T-helper 1 cell treated with Interleukin-12 subunit alpha and Interleukin-12 subunit beta and Interleukin-4 antibody, amounts not matched to agents 30 μg/mL and 1 μg/mL, for 36 hours (primary cell): ENCODE measurements at regions not wholly inside any gene's neighbourhood (a gene's known extent, or its start where the extent isn't known, plus 50 kb on each side); places are given as distances from the start of the nearest gene placed in this dataset.
"Not testable (repeated sequence)": the region's sequence is repeated elsewhere in the genome, so short reads cannot be mapped to it uniquely, and the experiment has no call there.

ENCODE experiments used
- H3K27ac Mint-ChIP-seq: one replicate; pipeline ENCODE4 v1.8.0; 2021; ENCODE audit warnings: mild to moderate bottlenecking, mixed read lengths
- H3K27me3 Mint-ChIP-seq: one replicate; pipeline ENCODE4 v1.8.0; 2021; ENCODE audit warnings: low read depth, mixed read lengths
- H3K36me3 Mint-ChIP-seq: one replicate; pipeline ENCODE4 v1.8.0; 2021; ENCODE audit warnings: low read depth, mixed read lengths
- H3K4me1 Mint-ChIP-seq: one replicate; pipeline ENCODE4 v1.8.0; 2021; ENCODE audit warnings: low read depth, mixed read lengths
- H3K4me3 Mint-ChIP-seq: one replicate; pipeline ENCODE4 v1.8.0; 2021; ENCODE audit warnings: mild to moderate bottlenecking, moderate library complexity, mixed read lengths
- H3K9me3 Mint-ChIP-seq: one replicate; pipeline ENCODE4 v1.8.0; 2021; ENCODE audit warnings: mixed read lengths

- no peaks in the 10 kb centered on the region for H3K4me1 Mint-ChIP-seq
- no peak overlapping the region for H3K4me3 Mint-ChIP-seq
These were observed 56.4 kb upstream of the HABP2 start for GRCh38 chr10:113496111-113497109.

DNA sequence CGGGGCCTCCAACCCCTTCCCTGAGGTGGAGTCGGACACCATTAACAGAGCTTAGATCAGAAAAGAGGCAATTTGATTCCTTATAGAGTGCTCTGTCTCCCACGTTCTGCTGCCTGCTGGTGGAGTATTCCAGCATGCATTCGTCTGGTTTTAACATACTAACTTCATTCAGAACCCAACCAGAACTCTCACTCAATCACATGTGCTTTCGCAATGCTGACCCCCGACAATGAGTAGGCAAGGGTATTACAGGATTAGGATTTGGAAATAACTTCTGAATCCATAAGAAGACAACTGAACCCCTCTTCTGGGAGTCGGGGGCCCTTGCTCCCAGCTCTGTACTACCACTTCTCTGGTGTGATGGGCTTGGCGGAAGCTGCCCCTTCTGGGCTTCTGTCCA is 55.7 kb upstream of the HABP2 start:
- no peak overlapping the region for H3K27ac Mint-ChIP-seq
- H3K4me1 Mint-ChIP-seq = no peaks in the 10 kb centered on the region
- no peaks in the 10 kb centered on the region for H3K9me3 Mint-ChIP-seq
- no peaks in the 10 kb centered on the region for H3K27me3 Mint-ChIP-seq
- no peak overlapping the region for H3K4me3 Mint-ChIP-seq
- H3K36me3 Mint-ChIP-seq = no peaks in the 10 kb centered on the region

More at GRCh38 chr10:113496111-113497109, 56.4 kb upstream of the HABP2 start:
- Mint-ChIP-seq H3K9me3 (no peaks in the 10 kb centered on the region), H3K36me3 (no peaks in the 10 kb centered on the region), H3K27ac (no peak overlapping the region), H3K27me3 (no peaks in the 10 kb centered on the region)

DNA sequence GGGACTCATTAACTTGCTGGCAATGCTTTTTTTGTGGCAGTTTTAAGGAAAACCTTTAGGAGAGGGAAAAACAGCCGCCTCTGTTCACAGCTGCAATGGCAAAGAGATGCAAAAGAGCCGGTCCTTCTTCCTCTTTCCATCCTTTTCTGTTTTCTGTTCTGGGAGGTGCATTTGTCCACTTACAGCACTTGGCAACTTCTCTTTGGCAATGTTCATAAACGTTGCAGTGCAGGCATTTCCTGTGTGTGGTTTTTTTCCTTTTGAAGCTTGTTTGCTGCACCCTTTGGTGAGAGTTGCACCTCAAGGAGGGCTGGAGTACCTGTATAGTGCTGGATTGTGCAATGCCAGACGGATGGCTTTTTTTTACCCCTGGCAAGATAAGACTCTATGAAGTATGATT is 53.9 kb upstream of the HABP2 start:
- Mint-ChIP-seq H3K9me3 (no peaks in the 10 kb centered on the region), H3K27ac (no peak overlapping the region), H3K4me1 (no peaks in the 10 kb centered on the region), H3K27me3 (no peaks in the 10 kb centered on the region), H3K36me3 (no peaks in the 10 kb centered on the region), H3K4me3 (no peak overlapping the region)

DNA sequence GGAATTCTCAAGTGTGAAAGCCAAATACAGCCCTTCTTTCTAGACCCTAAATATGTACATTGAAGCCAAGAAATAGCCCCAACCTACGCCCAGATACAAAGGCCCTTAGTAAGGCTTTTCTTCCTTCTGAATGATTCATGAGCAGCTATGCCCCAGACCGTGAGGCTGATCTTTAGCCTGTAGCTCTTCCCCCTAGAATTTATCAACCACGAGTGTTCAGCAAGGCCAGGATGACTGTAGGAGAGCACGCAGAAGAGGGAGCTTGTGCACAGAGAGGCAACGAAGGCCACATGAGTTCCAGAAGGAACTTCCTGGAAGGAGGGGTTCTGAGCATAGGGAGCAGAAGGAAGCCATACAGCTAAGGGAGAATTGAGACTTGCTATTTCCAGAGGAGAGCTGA is 53.0 kb upstream of the HABP2 start:
- Mint-ChIP-seq H3K27me3 (no peaks in the 10 kb centered on the region), H3K27ac (no peak overlapping the region), H3K9me3 (no peaks in the 10 kb centered on the region), H3K4me3 (no peak overlapping the region), H3K4me1 (no peaks in the 10 kb centered on the region), H3K36me3 (no peaks in the 10 kb centered on the region)

GRCh38 chr10:113501031-113501430 is 51.8 kb upstream of the HABP2 start:
- H3K9me3 Mint-ChIP-seq, H3K4me3 Mint-ChIP-seq, H3K27me3 Mint-ChIP-seq, H3K36me3 Mint-ChIP-seq, H3K4me1 Mint-ChIP-seq, H3K27ac Mint-ChIP-seq: not testable (repeated sequence)
